Muscle layer of colon (tissue), 2 donors: ENCODE measurements at regions not wholly inside any gene's neighbourhood (a gene's known extent, or its start where the extent isn't known, plus 50 kb on each side); places are given as distances from the start of the nearest gene placed in this dataset.
"Not testable (repeated sequence)": the region's sequence is repeated elsewhere in the genome, so short reads cannot be mapped to it uniquely, and the experiment has no call there.

ENCODE experiments used
- H3K27ac ChIP-seq: one replicate; pipeline ENCODE4 v1.7.0; 2013; ENCODE audit warnings: low read depth, mild to moderate bottlenecking, low read length, moderate library complexity
- H3K27me3 ChIP-seq, 2 donors: one replicate each; pipeline ENCODE4 v1.7.0; 2013; ENCODE audit warnings: low read length in 2 of 2, mild to moderate bottlenecking in 2 of 2; ENCODE audit not compliant: insufficient read depth in 2 of 2, control insufficient read depth in 1 of 2
- H3K36me3 ChIP-seq: one replicate; pipeline ENCODE4 v1.7.0; 2013; ENCODE audit warnings: mild to moderate bottlenecking, low read length; ENCODE audit not compliant: insufficient read depth
- H3K4me1 ChIP-seq: one replicate; pipeline ENCODE4 v1.7.0; 2013; ENCODE audit warnings: mild to moderate bottlenecking, low read length; ENCODE audit not compliant: insufficient read depth
- H3K4me3 ChIP-seq, 2 donors: one replicate each; pipeline ENCODE4 v1.7.0; 2013; ENCODE audit warnings: low read length in 2 of 2, low read depth in 1 of 2, mild to moderate bottlenecking in 1 of 2, moderate library complexity in 1 of 2
- H3K9ac ChIP-seq: one replicate; pipeline ENCODE4 v1.7.0; 2013; ENCODE audit warnings: low read length
- H3K9me3 ChIP-seq: one replicate; pipeline ENCODE4 v1.7.0; 2013; ENCODE audit warnings: mild to moderate bottlenecking, low read length
- donor health status: abdominal sarcoma.
- donor health status: Adenocarcinoma of cecum.

GRCh38 chr6:4664117-4664626, 112.0 kb upstream of the CDYL start:
- Histone ChIP-seq H3K9me3 (no peaks in the 10 kb centered on the region), H3K36me3 (no peaks in the 10 kb centered on the region), H3K27ac (no peak overlapping the region), H3K4me1 (no peaks in the 10 kb centered on the region), H3K9ac (no peak overlapping the region), H3K27me3 (no peaks in the 10 kb centered on the region), H3K4me3 (no peak overlapping the region)

- Histone ChIP-seq H3K27me3 (no peaks in the 10 kb centered on the region), H3K36me3 (no peaks in the 10 kb centered on the region), H3K27ac (no peak overlapping the region), H3K4me3 (no peak overlapping the region), H3K4me1 (no peaks in the 10 kb centered on the region), H3K9me3 (no peaks in the 10 kb centered on the region), H3K9ac (no peak overlapping the region)
These were observed 113.3 kb upstream of the CDYL start for GRCh38 chr6:4662886-4663285.

- Histone ChIP-seq H3K27me3 (no peaks in the 10 kb centered on the region), H3K4me3 (no peak overlapping the region), H3K9me3 (no peaks in the 10 kb centered on the region), H3K4me1 (no peaks in the 10 kb centered on the region), H3K36me3 (no peaks in the 10 kb centered on the region), H3K27ac (no peak overlapping the region), H3K9ac (no peak overlapping the region)
These were observed 114.8 kb upstream of the CDYL start for GRCh38 chr6:4661391-4661790.

- Histone ChIP-seq H3K27ac (no peak overlapping the region), H3K9ac (no peak overlapping the region), H3K4me3 (no peak overlapping the region), H3K36me3 (no peaks in the 10 kb centered on the region), H3K4me1 (no peaks in the 10 kb centered on the region), H3K27me3 (no peaks in the 10 kb centered on the region), H3K9me3 (no peaks in the 10 kb centered on the region)
These were observed 115.6 kb upstream of the CDYL start for GRCh38 chr6:4660377-4661321.

GRCh38 chr6:4659719-4660118, 116.5 kb upstream of the CDYL start:
- not testable (repeated sequence) for H3K9me3 ChIP-seq, H3K27ac ChIP-seq, H3K9ac ChIP-seq, H3K27me3 ChIP-seq, H3K4me3 ChIP-seq, H3K36me3 ChIP-seq, H3K4me1 ChIP-seq

- no peaks in the 10 kb centered on the region for H3K27me3 ChIP-seq
- H3K9me3 ChIP-seq = no peaks in the 10 kb centered on the region
- no peaks in the 10 kb centered on the region for H3K36me3 ChIP-seq
- H3K27ac ChIP-seq = no peak overlapping the region
- H3K4me1 ChIP-seq = no peaks in the 10 kb centered on the region
- H3K9ac ChIP-seq = no peak overlapping the region
- H3K4me3 ChIP-seq = no peak overlapping the region
These were observed 117.7 kb upstream of the CDYL start for GRCh38 chr6:4658486-4658885.

- H3K9ac ChIP-seq = no peak overlapping the region
- no peaks in the 10 kb centered on the region for H3K27me3 ChIP-seq
- no peak overlapping the region for H3K4me3 ChIP-seq
- H3K4me1 ChIP-seq = no peaks in the 10 kb centered on the region
- no peak overlapping the region for H3K27ac ChIP-seq
- H3K9me3 ChIP-seq = no peaks in the 10 kb centered on the region
- H3K36me3 ChIP-seq = no peaks in the 10 kb centered on the region
These were observed 120.1 kb upstream of the CDYL start for GRCh38 chr6:4656106-4656505.

- H3K9me3 ChIP-seq = no peaks in the 10 kb centered on the region
- no peaks in the 10 kb centered on the region for H3K27me3 ChIP-seq
These were observed 120.8 kb upstream of the CDYL start for GRCh38 chr6:4655196-4656025.

GRCh38 chr6:4653141-4653540, 123.1 kb upstream of the CDYL start:
- no peaks in the 10 kb centered on the region for H3K36me3 ChIP-seq
- no peak overlapping the region for H3K4me3 ChIP-seq
- H3K27me3 ChIP-seq = no peaks in the 10 kb centered on the region
- no peaks in the 10 kb centered on the region for H3K9me3 ChIP-seq
- H3K9ac ChIP-seq = no peak overlapping the region
- no peaks in the 10 kb centered on the region for H3K4me1 ChIP-seq
- H3K27ac ChIP-seq = no peak overlapping the region

More at GRCh38 chr6:4655196-4656025, 120.8 kb upstream of the CDYL start:
- Histone ChIP-seq H3K4me1 (no peaks in the 10 kb centered on the region), H3K27ac (no peak overlapping the region), H3K4me3 (no peak overlapping the region), H3K36me3 (no peaks in the 10 kb centered on the region), H3K9ac (no peak overlapping the region)

- Histone ChIP-seq H3K27ac (no peak overlapping the region), H3K9ac (no peak overlapping the region), H3K9me3 (no peaks in the 10 kb centered on the region), H3K4me3 (no peak overlapping the region), H3K27me3 (no peaks in the 10 kb centered on the region), H3K36me3 (no peaks in the 10 kb centered on the region), H3K4me1 (peaks cover 11% of the 10 kb centered on the region)
These were observed 124.3 kb upstream of the CDYL start for GRCh38 chr6:4651831-4652467.

GRCh38 chr6:4649728-4650127, 126.5 kb upstream of the CDYL start:
- Histone ChIP-seq H3K27me3 (no peaks in the 10 kb centered on the region), H3K4me3 (no peak overlapping the region), H3K9ac (no peak overlapping the region), H3K27ac (no peak overlapping the region), H3K4me1 (peaks cover 11% of the 10 kb centered on the region), H3K36me3 (no peaks in the 10 kb centered on the region), H3K9me3 (no peaks in the 10 kb centered on the region)
